Stomach smooth muscle (tissue), 2 donors: ENCODE measurements at regions not wholly inside any gene's neighbourhood (a gene's known extent, or its start where the extent isn't known, plus 50 kb on each side); places are given as distances from the start of the nearest gene placed in this dataset.
"Not testable (repeated sequence)": the region's sequence is repeated elsewhere in the genome, so short reads cannot be mapped to it uniquely, and the experiment has no call there.

Experiments
- H3K27ac ChIP-seq: one replicate; pipeline ENCODE4 v1.7.0; 2013; ENCODE audit warnings: mild to moderate bottlenecking, low read length, inconsistent platforms
- H3K27me3 ChIP-seq, 2 donors: one replicate each; pipeline ENCODE4 v1.7.0; 2013; ENCODE audit warnings: low read length in 2 of 2; ENCODE audit not compliant: insufficient read depth in 2 of 2, control insufficient read depth in 1 of 2
- H3K36me3 ChIP-seq, 2 donors: one replicate each; pipeline ENCODE4 v1.7.0; 2013; ENCODE audit warnings: low read length in 2 of 2; ENCODE audit not compliant: control insufficient read depth in 2 of 2, insufficient read depth in 2 of 2
- H3K4me1 ChIP-seq: one replicate; pipeline ENCODE4 v1.7.0; 2013; ENCODE audit warnings: low read length; ENCODE audit not compliant: control insufficient read depth, insufficient read depth
- H3K4me3 ChIP-seq, 2 donors: one replicate each; pipeline ENCODE4 v1.7.0; 2013; ENCODE audit warnings: low read length in 2 of 2
- H3K9ac ChIP-seq, 2 donors: one replicate each; pipeline ENCODE4 v1.7.0; 2013; ENCODE audit warnings: low read length in 2 of 2, mild to moderate bottlenecking in 1 of 2
- H3K9me3 ChIP-seq, 2 donors: one replicate each; pipeline ENCODE4 v1.7.0; 2013; ENCODE audit warnings: low read length in 2 of 2; ENCODE audit not compliant: control insufficient read depth in 2 of 2
- donor health status: healthy.
- donor health status: Pancreatic carcinoma.

DNA sequence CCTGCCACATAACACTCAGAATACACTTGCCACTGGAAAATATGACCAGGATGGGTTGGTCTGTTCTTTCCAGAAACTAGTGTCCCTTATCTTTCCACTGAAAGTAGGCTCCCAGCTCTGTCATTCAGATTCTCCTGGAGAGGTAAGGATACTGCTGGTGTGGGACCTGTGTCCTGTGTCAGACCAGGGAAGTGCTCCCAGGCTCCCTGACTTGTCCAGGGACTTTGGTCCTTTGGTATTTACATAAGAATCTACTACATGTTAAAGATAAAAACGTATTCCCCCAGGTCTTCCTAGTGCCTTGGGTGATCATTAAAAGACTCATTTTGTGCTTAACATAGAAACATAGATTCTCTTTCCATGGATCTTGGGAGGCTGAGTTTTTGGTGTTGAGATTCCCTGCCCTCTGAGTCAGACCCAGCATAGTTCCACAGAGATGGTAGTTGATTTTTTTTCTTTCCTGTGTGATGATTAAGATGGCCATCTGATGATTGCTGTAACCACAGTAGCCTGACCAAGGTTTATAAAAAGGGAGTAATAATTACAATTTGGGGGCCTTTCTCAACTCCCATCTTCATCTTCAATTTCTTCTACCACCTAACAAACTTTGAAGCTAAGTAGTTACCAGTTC is 159.8 kb upstream of the JADE1 start:
- Histone ChIP-seq H3K9me3 (no peaks in the 10 kb centered on the region), H3K36me3 (no peaks in the 10 kb centered on the region)

GRCh38 chr4:128649161-128649560 is 160.3 kb upstream of the JADE1 start:
- Histone ChIP-seq H3K4me3 (no peak overlapping the region), H3K4me1 (peaks cover 20% of the 10 kb centered on the region), H3K36me3 (no peaks in the 10 kb centered on the region), H3K9me3 (no peaks in the 10 kb centered on the region), H3K27me3 (no peaks in the 10 kb centered on the region), H3K27ac (peak overlapping the region; percentile 1), H3K9ac (no peak overlapping the region)

More for the DNA sequence above, 159.8 kb upstream of the JADE1 start:
- H3K9ac ChIP-seq, result no peak overlapping the region
- H3K4me1 ChIP-seq, result peaks cover 22% of the 10 kb centered on the region
- H3K4me3 ChIP-seq, result no peak overlapping the region
- H3K27ac ChIP-seq, result peak overlapping the region; percentile 1
- H3K27me3 ChIP-seq, result no peaks in the 10 kb centered on the region

GRCh38 chr4:128648021-128648420 is 161.5 kb upstream of the JADE1 start:
- H3K9ac ChIP-seq, result no peak overlapping the region
- H3K4me1 ChIP-seq, result peaks cover 9% of the 10 kb centered on the region
- H3K9me3 ChIP-seq, result no peaks in the 10 kb centered on the region
- no peaks in the 10 kb centered on the region for H3K27me3 ChIP-seq
- H3K27ac ChIP-seq, result no peak overlapping the region
- H3K36me3 ChIP-seq, result no peaks in the 10 kb centered on the region
- no peak overlapping the region for H3K4me3 ChIP-seq

DNA sequence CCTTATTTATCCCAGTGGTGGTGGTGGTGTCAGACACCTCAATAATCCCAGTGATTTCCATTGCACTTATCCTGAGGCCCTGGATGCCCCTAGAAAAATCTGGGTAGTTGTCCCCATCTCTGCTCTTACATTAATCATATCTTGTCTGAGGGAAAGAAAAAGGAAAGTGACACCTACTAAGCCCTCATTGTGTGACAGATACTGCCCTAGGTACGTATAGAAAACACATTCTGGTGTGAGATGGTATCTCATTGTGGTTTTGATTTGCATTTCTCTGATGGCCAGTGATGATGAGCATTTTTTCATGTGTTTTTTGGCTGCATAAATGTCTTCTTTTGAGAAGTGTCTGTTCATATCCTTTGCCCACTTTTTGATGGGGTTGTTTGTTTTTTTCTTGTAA is 162.6 kb upstream of the JADE1 start:
- H3K36me3 ChIP-seq, H3K27ac ChIP-seq, H3K4me1 ChIP-seq, H3K4me3 ChIP-seq, H3K27me3 ChIP-seq, H3K9ac ChIP-seq, H3K9me3 ChIP-seq: not testable (repeated sequence)

DNA sequence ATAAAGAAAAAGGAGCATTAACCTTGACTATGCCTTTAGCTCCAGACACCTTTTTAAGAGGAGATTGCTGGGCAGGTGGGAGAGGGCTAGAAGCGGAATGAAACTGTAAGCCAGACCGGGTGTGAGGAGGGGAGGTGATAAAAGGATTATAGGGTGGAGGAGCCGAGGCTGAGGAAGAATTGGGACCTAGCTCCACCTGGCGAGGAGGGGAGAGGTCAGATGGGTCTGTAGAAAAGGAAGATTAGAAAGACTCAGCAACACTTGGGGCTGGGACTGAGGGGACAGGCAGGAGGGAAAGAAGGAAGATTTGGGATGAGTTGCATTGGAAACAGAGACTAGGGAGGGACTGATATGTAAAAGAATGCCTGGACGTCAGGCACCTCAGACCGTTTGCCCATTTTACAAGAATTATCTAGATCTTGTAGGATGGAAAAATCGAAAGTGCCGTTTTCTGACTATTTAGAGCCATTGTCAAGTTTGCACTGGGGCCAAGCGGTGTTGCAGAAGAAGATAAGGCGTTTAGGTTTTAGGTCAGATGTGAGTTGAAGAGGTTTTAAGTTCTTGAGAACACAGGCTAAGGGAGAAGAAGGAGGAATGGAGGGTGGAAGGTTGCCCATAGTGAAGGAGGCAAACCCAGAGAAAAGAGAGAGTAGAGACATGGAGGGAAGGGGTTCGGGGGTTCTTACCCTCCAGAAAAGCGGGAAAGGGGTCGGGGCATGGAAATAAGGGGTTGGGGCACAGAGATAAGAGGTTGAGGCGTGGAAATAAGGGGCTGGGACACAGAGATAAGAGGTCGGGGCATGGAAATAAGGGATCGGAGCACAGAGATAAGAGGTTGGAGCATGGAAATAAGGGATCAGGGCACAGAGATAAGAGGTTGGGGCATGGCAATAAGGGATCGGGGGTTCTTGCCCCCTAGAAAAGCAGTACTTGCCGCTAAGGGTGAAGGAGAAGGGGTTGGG is 164.5 kb upstream of the JADE1 start:
- H3K9me3 ChIP-seq, H3K27ac ChIP-seq, H3K4me1 ChIP-seq, H3K9ac ChIP-seq, H3K36me3 ChIP-seq, H3K27me3 ChIP-seq, H3K4me3 ChIP-seq: not testable (repeated sequence)

DNA sequence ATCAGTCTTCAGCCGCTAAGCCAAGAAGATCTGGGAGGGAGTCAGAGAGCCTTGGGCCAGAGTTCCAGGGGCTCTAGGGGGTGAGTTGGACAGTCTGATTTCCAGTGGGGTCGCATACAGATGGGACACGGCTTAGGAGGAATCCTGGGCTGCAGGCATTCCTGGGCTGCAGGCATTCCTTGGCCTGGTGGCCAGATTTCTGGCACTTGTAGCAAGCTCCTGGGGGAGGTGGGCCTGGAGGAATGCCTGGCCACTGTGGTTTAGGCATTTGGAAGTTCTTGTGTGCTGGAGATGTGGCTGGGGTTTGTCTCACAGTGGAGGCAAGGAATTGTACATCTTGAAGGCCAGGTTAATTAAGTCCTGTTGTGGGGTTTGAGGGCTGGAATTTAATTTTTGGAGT is 165.4 kb upstream of the JADE1 start:
- H3K27me3 ChIP-seq, H3K36me3 ChIP-seq, H3K4me3 ChIP-seq, H3K9me3 ChIP-seq, H3K27ac ChIP-seq, H3K4me1 ChIP-seq, H3K9ac ChIP-seq: not testable (repeated sequence)

DNA sequence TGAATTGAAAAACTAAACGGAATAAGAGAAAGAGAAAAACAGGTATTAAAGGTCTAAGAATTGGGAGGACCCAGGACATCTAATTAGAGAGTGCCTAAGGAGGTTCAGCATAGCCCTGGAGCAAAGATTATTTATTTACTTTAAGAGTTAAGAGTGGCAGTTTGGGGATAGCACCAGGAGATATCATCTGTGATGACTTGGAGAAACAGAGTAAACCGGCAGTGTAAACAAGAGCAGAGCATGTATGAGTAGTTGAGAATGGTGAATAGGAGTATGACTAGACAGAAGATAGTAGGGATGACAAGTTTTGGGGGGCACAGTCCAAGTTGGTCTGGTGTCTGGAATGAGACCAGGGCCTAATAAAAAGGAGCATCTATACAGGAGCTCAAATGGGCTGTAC is 167.9 kb upstream of the JADE1 start:
- not testable (repeated sequence) for H3K4me1 ChIP-seq, H3K36me3 ChIP-seq, H3K9me3 ChIP-seq, H3K27ac ChIP-seq, H3K9ac ChIP-seq, H3K27me3 ChIP-seq, H3K4me3 ChIP-seq

DNA sequence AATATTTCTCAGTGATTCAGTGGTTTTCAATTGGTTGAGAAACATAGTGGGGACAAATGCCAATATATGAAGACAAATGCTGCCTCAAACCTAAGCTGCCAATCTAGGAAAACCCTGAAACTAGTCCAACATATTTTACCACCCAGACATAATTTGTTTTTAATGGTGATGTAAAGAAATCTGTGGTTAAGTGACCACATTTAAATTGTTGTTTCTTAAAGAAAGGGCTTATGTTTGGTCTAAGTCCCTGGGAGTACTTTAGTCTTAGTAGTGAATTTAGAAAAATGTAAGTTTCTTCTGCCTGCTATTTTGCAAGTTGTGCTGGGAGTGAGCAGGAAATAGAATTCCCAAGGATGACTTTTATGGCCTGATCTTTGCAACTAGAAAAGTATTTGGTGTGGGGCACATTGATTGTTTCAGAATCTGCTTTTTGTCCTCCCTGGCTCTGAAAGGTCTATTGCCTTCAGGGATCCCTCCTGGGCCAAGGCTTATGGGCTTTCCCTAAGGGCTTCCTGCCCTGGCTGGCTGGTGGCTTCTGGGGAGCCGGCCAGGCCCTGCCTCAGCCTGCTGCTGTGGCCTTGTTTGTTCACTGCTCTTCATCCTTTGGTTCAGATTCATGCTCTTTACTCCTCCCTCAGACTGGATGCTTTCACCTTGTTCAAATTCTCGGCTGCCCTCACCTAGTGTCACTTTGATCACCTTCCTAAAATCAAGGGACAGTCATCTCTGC is 169.8 kb upstream of the JADE1 start:
- Histone ChIP-seq H3K4me1 (peaks cover 11% of the 10 kb centered on the region), H3K9ac (no peak overlapping the region), H3K27ac (peak overlapping the region; percentile 38), H3K4me3 (no peak overlapping the region), H3K36me3 (no peaks in the 10 kb centered on the region), H3K9me3 (no peaks in the 10 kb centered on the region), H3K27me3 (no peaks in the 10 kb centered on the region)

- H3K4me1 ChIP-seq, result peaks cover 11% of the 10 kb centered on the region
- H3K9me3 ChIP-seq, result no peaks in the 10 kb centered on the region
- H3K27me3 ChIP-seq, result no peaks in the 10 kb centered on the region
- no peak overlapping the region for H3K9ac ChIP-seq
- H3K4me3 ChIP-seq, result no peak overlapping the region
- no peaks in the 10 kb centered on the region for H3K36me3 ChIP-seq
- H3K27ac ChIP-seq, result peak overlapping the region; percentile 62
Measured at GRCh38 chr4:128636906-128637305, 172.6 kb upstream of the JADE1 start.

GRCh38 chr4:128635955-128636560 is 173.4 kb upstream of the JADE1 start:
- H3K4me1 ChIP-seq, result peaks cover 11% of the 10 kb centered on the region
- no peaks in the 10 kb centered on the region for H3K27me3 ChIP-seq
- H3K27ac ChIP-seq, result peak overlapping the region; percentile 62
- no peak overlapping the region for H3K4me3 ChIP-seq
- no peak overlapping the region for H3K9ac ChIP-seq
- no peaks in the 10 kb centered on the region for H3K9me3 ChIP-seq
- no peaks in the 10 kb centered on the region for H3K36me3 ChIP-seq
